HG03432 (cell line): ENCODE measurements at regions not wholly inside any gene's neighbourhood (a gene's known extent, or its start where the extent isn't known, plus 50 kb on each side); places are given as distances from the start of the nearest gene placed in this dataset.

Experiments used
- ATAC-seq: cut with Tn5 transposase; IDR thresholded peaks from one replicate; pipeline ENCODE4 v1.9.1; 2021; ENCODE audit warnings: mild to moderate bottlenecking, moderate library complexity; ENCODE audit not compliant: unreplicated experiment

GRCh38 chr6:6834356-6835222 lies 246.1 kb downstream of the LY86 start:
- no peak for ATAC-seq

- no peak for ATAC-seq
Measured at GRCh38 chr6:6835223-6835503, 246.6 kb downstream of the LY86 start.

- ATAC-seq, result no peak
Measured at GRCh38 chr6:6836609-6837406, 248.3 kb downstream of the LY86 start.

- ATAC-seq, result no peak
Measured at GRCh38 chr6:6837541-6838080, 249.1 kb downstream of the LY86 start.

GRCh38 chr6:6840831-6841291 lies 252.3 kb downstream of the LY86 start:
- peak; percentile 92 for ATAC-seq

- ATAC-seq, result no peak
Measured at GRCh38 chr6:6841571-6841970, 253.1 kb downstream of the LY86 start.

- no peak for ATAC-seq
Measured at GRCh38 chr6:6842291-6842690, 253.8 kb downstream of the LY86 start.

GRCh38 chr6:6843057-6843627 lies 254.6 kb downstream of the LY86 start:
- ATAC-seq, result no peak

GRCh38 chr6:6843777-6844176 lies 255.3 kb downstream of the LY86 start:
- no peak for ATAC-seq

- ATAC-seq, result no peak
Measured at GRCh38 chr6:6844530-6844929, 256.0 kb downstream of the LY86 start.

- no peak for ATAC-seq
Measured at GRCh38 chr6:6845603-6846002, 257.1 kb downstream of the LY86 start.

- no peak for ATAC-seq
Measured at GRCh38 chr6:6847591-6847990, 259.1 kb downstream of the LY86 start.

GRCh38 chr6:6851059-6851948 lies 256.5 kb upstream of the RREB1 start:
- no peak for ATAC-seq

- no peak for ATAC-seq
Measured at GRCh38 chr6:6851949-6852261, 255.9 kb upstream of the RREB1 start.

- peak; percentile 88 for ATAC-seq
Measured at GRCh38 chr6:6856538-6857523, 250.9 kb upstream of the RREB1 start.

- ATAC-seq, result no peak
Measured at GRCh38 chr6:6857528-6857927, 250.2 kb upstream of the RREB1 start.

- no peak for ATAC-seq
Measured at GRCh38 chr6:6858533-6858982, 249.2 kb upstream of the RREB1 start.

- no peak for ATAC-seq
Measured at GRCh38 chr6:6859105-6859504, 248.7 kb upstream of the RREB1 start.

- ATAC-seq, result no peak
Measured at GRCh38 chr6:6859722-6860121, 248.0 kb upstream of the RREB1 start.
